Effector memory CD4-positive, alpha-beta T cell (primary cell): ENCODE measurements at regions not wholly inside any gene's neighbourhood (a gene's known extent, or its start where the extent isn't known, plus 50 kb on each side); places are given as distances from the start of the nearest gene placed in this dataset.

Source experiments
- DNase-seq, 3 donors: peaks; one replicate each; pipeline ENCODE4 v3.0.0-alpha.2; 2020
- H3K27ac ChIP-seq: 2 replicates; pipeline ENCODE4 v1.7.0; 2013; ENCODE audit warnings: mild to moderate bottlenecking, low read length, moderate library complexity; ENCODE audit not compliant: insufficient read depth, poor library complexity, severe bottlenecking
- H3K27me3 ChIP-seq: replicated peaks from 2 replicates; pipeline ENCODE4 v1.7.0; 2013; ENCODE audit warnings: mild to moderate bottlenecking, low read length; ENCODE audit not compliant: insufficient read depth, control insufficient read depth, poor library complexity, severe bottlenecking
- H3K36me3 ChIP-seq: 2 replicates; pipeline ENCODE4 v1.7.0; 2013; ENCODE audit warnings: mild to moderate bottlenecking, low read length, moderate library complexity; ENCODE audit not compliant: control insufficient read depth, insufficient read depth
- H3K4me1 ChIP-seq: 2 replicates; pipeline ENCODE4 v1.7.0; 2013; ENCODE audit warnings: low read length, mild to moderate bottlenecking; ENCODE audit not compliant: control insufficient read depth, insufficient read depth, poor library complexity, severe bottlenecking
- H3K4me3 ChIP-seq: 2 replicates; pipeline ENCODE4 v1.7.0; 2013; ENCODE audit warnings: low read length, low read depth, mild to moderate bottlenecking; ENCODE audit not compliant: insufficient read depth, poor library complexity, severe bottlenecking
- H3K9me3 ChIP-seq: 2 replicates; pipeline ENCODE4 v1.7.0; 2013; ENCODE audit warnings: mild to moderate bottlenecking, low read length, moderate library complexity; ENCODE audit not compliant: control insufficient read depth

- Histone ChIP-seq H3K27ac (no peak overlapping the region), H3K4me1 (no peaks in the 10 kb centered on the region), H3K9me3 (no peaks in the 10 kb centered on the region), H3K36me3 (no peaks in the 10 kb centered on the region), H3K27me3 (no peaks in the 10 kb centered on the region), H3K4me3 (no peak overlapping the region)
- DNase-seq, result no peak
Measured at GRCh38 chr11:116485425-116485824, 287.4 kb downstream of the BUD13 start.

- DNase-seq, result no peak
- H3K4me1 ChIP-seq, result no peaks in the 10 kb centered on the region
- no peak overlapping the region for H3K4me3 ChIP-seq
- H3K27me3 ChIP-seq, result no peaks in the 10 kb centered on the region
- H3K9me3 ChIP-seq, result no peaks in the 10 kb centered on the region
- H3K27ac ChIP-seq, result no peak overlapping the region
- no peaks in the 10 kb centered on the region for H3K36me3 ChIP-seq
Measured at GRCh38 chr11:116482716-116483115, 290.1 kb downstream of the BUD13 start.

GRCh38 chr11:116481126-116481675, 291.6 kb downstream of the BUD13 start:
- DNase-seq, result no peak
- H3K4me3 ChIP-seq, result no peak overlapping the region
- no peak overlapping the region for H3K27ac ChIP-seq
- H3K36me3 ChIP-seq, result no peaks in the 10 kb centered on the region
- no peaks in the 10 kb centered on the region for H3K27me3 ChIP-seq
- H3K4me1 ChIP-seq, result no peaks in the 10 kb centered on the region
- H3K9me3 ChIP-seq, result no peaks in the 10 kb centered on the region

- Histone ChIP-seq H3K27me3 (no peaks in the 10 kb centered on the region), H3K4me3 (no peak overlapping the region), H3K9me3 (no peaks in the 10 kb centered on the region), H3K27ac (no peak overlapping the region), H3K4me1 (no peaks in the 10 kb centered on the region), H3K36me3 (no peaks in the 10 kb centered on the region)
- no peak for DNase-seq
Measured at GRCh38 chr11:116478669-116479668, 293.8 kb downstream of the BUD13 start.

- Histone ChIP-seq H3K27me3 (no peaks in the 10 kb centered on the region), H3K9me3 (no peaks in the 10 kb centered on the region), H3K36me3 (no peaks in the 10 kb centered on the region), H3K27ac (no peak overlapping the region), H3K4me1 (no peaks in the 10 kb centered on the region), H3K4me3 (no peak overlapping the region)
- no peak for DNase-seq
Measured at GRCh38 chr11:116478205-116478604, 294.6 kb downstream of the BUD13 start.

GRCh38 chr11:116473790-116474346, 298.9 kb downstream of the BUD13 start:
- no peaks in the 10 kb centered on the region for H3K4me1 ChIP-seq

GRCh38 chr11:116473206-116473769, 299.5 kb downstream of the BUD13 start:
- Histone ChIP-seq H3K4me1 (no peaks in the 10 kb centered on the region), H3K9me3 (no peaks in the 10 kb centered on the region), H3K27ac (no peak overlapping the region), H3K27me3 (no peaks in the 10 kb centered on the region), H3K4me3 (no peak overlapping the region), H3K36me3 (no peaks in the 10 kb centered on the region)
- DNase-seq, result no peak

More at GRCh38 chr11:116473790-116474346, 298.9 kb downstream of the BUD13 start:
- Histone ChIP-seq H3K36me3 (no peaks in the 10 kb centered on the region), H3K27me3 (no peaks in the 10 kb centered on the region), H3K27ac (no peak overlapping the region), H3K9me3 (no peaks in the 10 kb centered on the region), H3K4me3 (no peak overlapping the region)
- DNase-seq, result no peak

GRCh38 chr11:116472651-116473050, 300.1 kb downstream of the BUD13 start:
- Histone ChIP-seq H3K9me3 (no peaks in the 10 kb centered on the region), H3K4me3 (no peak overlapping the region), H3K27me3 (no peaks in the 10 kb centered on the region), H3K27ac (no peak overlapping the region), H3K36me3 (no peaks in the 10 kb centered on the region), H3K4me1 (no peaks in the 10 kb centered on the region)
- no peak for DNase-seq

GRCh38 chr11:116471608-116472256, 301.1 kb downstream of the BUD13 start:
- Histone ChIP-seq H3K9me3 (no peaks in the 10 kb centered on the region), H3K27ac (no peak overlapping the region), H3K4me1 (no peaks in the 10 kb centered on the region), H3K4me3 (no peak overlapping the region), H3K27me3 (no peaks in the 10 kb centered on the region), H3K36me3 (no peaks in the 10 kb centered on the region)
- no peak for DNase-seq
